HepG2 (cell line): ENCODE measurements at regions not wholly inside any gene's neighbourhood (a gene's known extent, or its start where the extent isn't known, plus 50 kb on each side); places are given as distances from the start of the nearest gene placed in this dataset.

Experiments used
- ATAC-seq: fragments of 200-7000 bp; cut with Tn5 transposase; 3 replicates; pipeline ENCODE4 v1.9.1; 2020; ENCODE audit warnings: mild to moderate bottlenecking, moderate library complexity
- BruUV-seq: library from RNA; stranded (reverse); fragments of 400-500 nt; replicated peaks from 2 replicates; lab custom pipeline; 2021; lab: Mats Ljungman, UMichigan
- CTCF ChIA-PET: fragments of 300-600 bp; formaldehyde crosslinking; extraction: SDS; loops from one replicate; lab custom pipeline; 2021; ENCODE audit warnings: low total read pairs, inconsistent platforms, low intra/inter-chr PET ratio; lab: Yijun Ruan, JAX
- POLR2A ChIA-PET: fragments of 350-600 bp; sonication (Branson Sonifier 250); formaldehyde crosslinking; loops from one replicate; lab custom pipeline; 2020; ENCODE audit warnings: antibody characterized with exemption, inconsistent platforms; lab: Yijun Ruan, JAX
- DNase-seq: peaks from one replicate; pipeline ENCODE4 v3.0.0-alpha.2; 2015; ENCODE audit warnings: low spot score
- FAIRE-seq: peaks from 3 replicates; lab custom pipeline; 2011; peaks lifted over from hg19 to GRCh38; lab: Jason Lieb, UNC
- H2AFZ ChIP-seq: one replicate; pipeline ENCODE4 v1.6.1; 2011; ENCODE audit warnings: low read length, inconsistent platforms
- H3K27ac ChIP-seq: fragments of 300-600 bp; 3 replicates; pipeline ENCODE4 v1.8.0; 2011; ENCODE audit warnings: mixed run types, mild to moderate bottlenecking, mixed read lengths, low read length, inconsistent platforms; ENCODE audit not compliant: insufficient read depth; ENCODE audit errors: extremely low read length
- H3K27me3 ChIP-seq, 2 experiments: fragments of 200-600 bp in 1 of 2; 2 replicates in 1 of 2; 3 replicates in 1 of 2; pipeline versions ENCODE4 v1.6.0 to v1.8.0; 2011; ENCODE audit warnings: low read length in 2 of 2, mild to moderate bottlenecking in 2 of 2, moderate library complexity in 2 of 2, inconsistent platforms in 1 of 2; ENCODE audit not compliant: insufficient read depth in 2 of 2, control insufficient read depth in 1 of 2
- H3K36me3 ChIP-seq, 2 experiments: fragments of 200-600 bp in 1 of 2; replicated peaks in 1 of 2; 2 replicates in 1 of 2; 3 replicates in 1 of 2; pipeline versions ENCODE4 v1.5.1 to v1.8.0; 2011; ENCODE audit warnings: low read length in 2 of 2, inconsistent platforms in 1 of 2; ENCODE audit not compliant: insufficient read depth in 2 of 2, control insufficient read depth in 1 of 2
- H3K4me1 ChIP-seq: 2 replicates; pipeline ENCODE4 v1.5.1; 2012; ENCODE audit warnings: low read length, inconsistent platforms; ENCODE audit not compliant: insufficient read depth
- H3K4me2 ChIP-seq: 2 replicates; pipeline ENCODE4 v1.6.0; 2011; ENCODE audit warnings: low read depth, low read length, inconsistent platforms
- H3K4me3 ChIP-seq, 3 experiments: fragments of 200-600 bp in 1 of 3; sonication (generic), shearing (Covaris generic) in 1 of 3; replicated peaks in 1 of 3; 2 replicates each; pipeline ENCODE4 v1.5.1; 2011 to 2016; ENCODE audit warnings: low read length in 3 of 3, inconsistent platforms in 2 of 3, low read depth in 2 of 3, mild to moderate bottlenecking in 2 of 3, control low read depth in 1 of 3, mixed read lengths in 1 of 3; ENCODE audit not compliant: insufficient read depth in 1 of 3
- H3K79me2 ChIP-seq: one replicate; pipeline ENCODE4 v1.6.1; 2011; ENCODE audit warnings: low read length, inconsistent platforms; ENCODE audit not compliant: insufficient read depth
- H3K9ac ChIP-seq: 2 replicates; pipeline ENCODE4 v1.6.0; 2011; ENCODE audit warnings: mild to moderate bottlenecking, low read depth, low read length, inconsistent platforms; ENCODE audit not compliant: insufficient read depth
- H3K9me3 ChIP-seq: 2 replicates; pipeline ENCODE4 v1.5.1; 2012; ENCODE audit warnings: mild to moderate bottlenecking, low read length
- H4K20me1 ChIP-seq: 2 replicates; pipeline ENCODE4 v1.6.0; 2011; ENCODE audit warnings: inconsistent platforms, mild to moderate bottlenecking, low read length, moderate library complexity; ENCODE audit not compliant: insufficient read depth
- AKAP8 ChIP-seq: sonication (generic); formaldehyde crosslinking; IDR thresholded peaks from 2 replicates; pipeline ENCODE4 v1.5.1; 2020; ENCODE audit warnings: mild to moderate bottlenecking, missing genetic modification reagents
- CHCHD3 ChIP-seq: sonication (generic); formaldehyde crosslinking; IDR thresholded peaks from 2 replicates; pipeline ENCODE4 v1.8.0; 2022; ENCODE audit warnings: mild to moderate bottlenecking, missing genetic modification reagents, moderate library complexity
- DPF2 ChIP-seq: sonication (generic); formaldehyde crosslinking; IDR thresholded peaks from 2 replicates; pipeline ENCODE4 v1.4.0; 2020; ENCODE audit warnings: mild to moderate bottlenecking, low read depth, missing genetic modification reagents, borderline replicate concordance
- E2F2 ChIP-seq: sonication (generic); formaldehyde crosslinking; IDR thresholded peaks from 2 replicates; pipeline ENCODE4 v1.4.0; 2020; ENCODE audit warnings: missing genetic modification reagents, borderline replicate concordance
- FOXJ3 ChIP-seq: sonication (generic); formaldehyde crosslinking; IDR thresholded peaks from 2 replicates; pipeline ENCODE4 v1.4.0; 2020; ENCODE audit warnings: missing genetic modification reagents, mild to moderate bottlenecking, borderline replicate concordance
- GPN1 ChIP-seq: sonication (generic); formaldehyde crosslinking; IDR thresholded peaks from 2 replicates; pipeline ENCODE4 v1.5.1; 2020; ENCODE audit warnings: missing genetic modification reagents, borderline replicate concordance
- HMGA1 ChIP-seq: sonication (generic); formaldehyde crosslinking; conservative IDR thresholded peaks from 2 replicates; pipeline ENCODE4 v1.4.0; 2020; ENCODE audit warnings: missing genetic modification reagents
- HNRNPUL1 ChIP-seq: fragments of 200-400 bp; formaldehyde crosslinking; IDR thresholded peaks from 2 replicates; pipeline ENCODE4 v1.6.1; 2017; ENCODE audit warnings: low read depth, mild to moderate bottlenecking, low read length, moderate library complexity
- KLF9 ChIP-seq: IDR thresholded peaks from 2 replicates; pipeline ENCODE4 v1.6.1; 2016; ENCODE audit warnings: low read depth
- MAFG ChIP-seq: sonication (generic); formaldehyde crosslinking; IDR thresholded peaks from 2 replicates; pipeline ENCODE4 v1.5.1; 2020; ENCODE audit warnings: mild to moderate bottlenecking, missing genetic modification reagents
- NR2F1 ChIP-seq, 2 experiments: fragments of 450-650 bp in 1 of 2; formaldehyde crosslinking in 1 of 2; IDR thresholded peaks; 2 replicates each; pipeline versions ENCODE4 v1.5.0 to v1.6.1; 2016 to 2020; ENCODE audit warnings: mild to moderate bottlenecking in 1 of 2, missing compliant biosample characterization in 1 of 2, missing genetic modification reagents in 1 of 2, moderate library complexity in 1 of 2
- PITX1 ChIP-seq: sonication (generic); formaldehyde crosslinking; IDR thresholded peaks from 2 replicates; pipeline ENCODE4 v1.5.1; 2020; ENCODE audit warnings: mild to moderate bottlenecking, missing genetic modification reagents
- SP4 ChIP-seq: sonication (generic); formaldehyde crosslinking; IDR thresholded peaks from 2 replicates; pipeline ENCODE4 v1.8.1; 2023; ENCODE audit warnings: mild to moderate bottlenecking, missing genetic modification reagents
- ZBTB33 ChIP-seq: sonication (generic); formaldehyde crosslinking; IDR thresholded peaks from 2 replicates; pipeline ENCODE4 v1.4.0; 2020; ENCODE audit warnings: missing genetic modification reagents
- ZIK1 ChIP-seq: sonication (generic); formaldehyde crosslinking; IDR thresholded peaks from 2 replicates; pipeline ENCODE4 v1.5.0; 2020; ENCODE audit warnings: mild to moderate bottlenecking, low read depth, missing genetic modification reagents, borderline replicate concordance
- ZNF143 ChIP-seq: sonication (generic); formaldehyde crosslinking; IDR thresholded peaks from 2 replicates; pipeline ENCODE4 v1.4.0; 2020; ENCODE audit warnings: missing genetic modification reagents
- ZNF460 ChIP-seq: sonication (generic); formaldehyde crosslinking; IDR thresholded peaks from 2 replicates; pipeline ENCODE4 v1.5.1; 2020; ENCODE audit warnings: missing genetic modification reagents, mild to moderate bottlenecking, borderline replicate concordance
- ZNF607 ChIP-seq: sonication (generic); formaldehyde crosslinking; IDR thresholded peaks from 2 replicates; pipeline ENCODE4 v1.5.1; 2020; ENCODE audit warnings: missing genetic modification reagents, mild to moderate bottlenecking, borderline replicate concordance
- ZNF75D ChIP-seq: sonication (generic); formaldehyde crosslinking; IDR thresholded peaks from 2 replicates; pipeline ENCODE4 v1.8.1; 2023; ENCODE audit warnings: missing genetic modification reagents, mild to moderate bottlenecking, borderline replicate concordance
- WGBS: methylation state at CpG from one replicate; pipeline ENCODE4 v1.1.6; 2017; ENCODE audit warnings: low lambda C conversion rate; 5-methylcytosine and 5-hydroxymethylcytosine counted together
- in situ Hi-C: cut with HindIII; loops from 2 replicates; pipeline ENCODE4 v1.10.0; 2017; ENCODE audit warnings: low pct_unique_long_range_greater_than_20kb; ENCODE audit not compliant: extremely low pct_ligation_motif_present
- intact Hi-C: fragments of 100-400 bp; cut with micrococcal nuclease; formaldehyde crosslinking; loops from one replicate; pipeline ENCODE4 v1.10.0; 2022; ENCODE audit not compliant: unreplicated experiment

GRCh38 chr20:40587038-40587437 lies 102.0 kb downstream of the MAFB start:
- CTCF ChIA-PET = no interaction called here
- Histone ChIP-seq H3K4me3 (no peak overlapping the region), H3K36me3 (no peaks in the 10 kb centered on the region), H2AFZ (no peak overlapping the region), H3K9ac (no peak overlapping the region), H3K4me1 (peaks cover 11% of the 10 kb centered on the region), H3K27me3 (no peaks in the 10 kb centered on the region), H3K79me2 (no peaks in the 10 kb centered on the region), H3K9me3 (no peaks in the 10 kb centered on the region), H3K4me2 (no peak overlapping the region), H3K27ac (no peak overlapping the region), H4K20me1 (no peaks in the 10 kb centered on the region)
- TF ChIP-seq HMGA1 (no peak), KLF9 (CRISPR knock-in tag) (no peak), NR2F1 (CRISPR knock-in tag; IDR thresholded peaks at IDR 0.05) (no peak), ZBTB33 (CRISPR knock-in tag) (no peak), SP4 (no peak), ZNF75D (CRISPR knock-in tag) (no peak), E2F2 (CRISPR knock-in tag) (no peak), AKAP8 (no peak), ZNF607 (CRISPR knock-in tag) (no peak), MAFG (CRISPR knock-in tag) (no peak), GPN1 (CRISPR knock-in tag) (no peak), HNRNPUL1 (no peak), CHCHD3 (CRISPR knock-in tag) (no peak), ZNF143 (CRISPR knock-in tag) (no peak), DPF2 (CRISPR knock-in tag) (no peak), FOXJ3 (CRISPR knock-in tag) (no peak), ZNF460 (CRISPR knock-in tag) (no peak), PITX1 (no peak), ZIK1 (CRISPR knock-in tag) (no peak)
- POLR2A ChIA-PET = no interaction called here
- WGBS = 48% methylated on average over 7 of the region's 7 CpGs
- intact Hi-C loops (no loop called here), in situ Hi-C loops (no loop called here)
- no peak for DNase-seq
- BruUV-seq = no TSS peak
- ATAC-seq = no peak
- no peak for FAIRE-seq
